B cell (primary cell): ENCODE measurements at regions not wholly inside any gene's neighbourhood (a gene's known extent, or its start where the extent isn't known, plus 50 kb on each side); places are given as distances from the start of the nearest gene placed in this dataset.

Experiments
- ATAC-seq: fragments of 200-7000 bp; cut with Tn5 transposase; one replicate; pipeline ENCODE4 v1.10.0; 2021; ENCODE audit warnings: low read depth, mild to moderate bottlenecking, moderate number of reproducible peaks, moderate library complexity
- CTCF ChIA-PET: fragments of 350-600 bp; sonication (Branson Sonifier 250); formaldehyde crosslinking; loops from one replicate; lab custom pipeline; 2021; ENCODE audit warnings: antibody characterized with exemption, inconsistent platforms; lab: Charles Lee
- POLR2A ChIA-PET: fragments of 350-600 bp; sonication (Branson Sonifier 250); formaldehyde crosslinking; loops from one replicate; lab custom pipeline; 2021; ENCODE audit warnings: antibody characterized with exemption; lab: Charles Lee
- DNase-seq: peaks from one replicate; pipeline ENCODE4 v3.0.0; 2013
- H2AFZ ChIP-seq: 2 replicates; pipeline ENCODE4 v1.6.1; 2012; ENCODE audit warnings: mild to moderate bottlenecking, low read depth, low read length; ENCODE audit not compliant: insufficient read depth, poor library complexity, severe bottlenecking
- H3K27ac ChIP-seq, 2 donors: 1 replicate in 1 of 2; 2 replicates in 1 of 2; pipeline ENCODE4 v1.5.1; 2012 to 2013; ENCODE audit warnings: low read length in 2 of 2, mild to moderate bottlenecking in 2 of 2, moderate library complexity in 1 of 2
- H3K27me3 ChIP-seq, 4 experiments: fragments of 200-600 bp in 1 of 4; sonication (generic) in 1 of 4; replicated peaks in 1 of 4; 1 replicate in 2 of 4; 2 replicates in 2 of 4; pipeline versions ENCODE4 v1.6.1 to v1.7.0; 2013 to 2016; ENCODE audit warnings: low read length in 3 of 4, mild to moderate bottlenecking in 2 of 4, mixed read lengths in 1 of 4, moderate library complexity in 1 of 4; ENCODE audit not compliant: insufficient read depth in 4 of 4, control insufficient read depth in 3 of 4; ENCODE audit errors: control extremely low read depth in 1 of 4
- H3K36me3 ChIP-seq, 2 experiments: replicated peaks in 1 of 2; 1 replicate in 1 of 2; 2 replicates in 1 of 2; pipeline versions ENCODE4 v1.6.1 to v1.7.1; 2013; ENCODE audit warnings: low read length in 1 of 2; ENCODE audit not compliant: insufficient read depth in 2 of 2, control insufficient read depth in 1 of 2; ENCODE audit errors: control extremely low read depth in 1 of 2, extremely low read depth in 1 of 2
- H3K4me1 ChIP-seq, 2 donors: fragments of 200-600 bp in 1 of 2; sonication (generic) in 1 of 2; 1 replicate in 1 of 2; 2 replicates in 1 of 2; pipeline versions ENCODE4 v1.5.1 to v1.6.1; 2013 to 2017; ENCODE audit warnings: low read length in 2 of 2; ENCODE audit not compliant: control insufficient read depth in 2 of 2, insufficient read depth in 2 of 2
- H3K4me2 ChIP-seq: replicated peaks from 2 replicates; pipeline ENCODE3; 2012; ENCODE audit warnings: mild to moderate bottlenecking, low read depth, low read length; ENCODE audit not compliant: poor library complexity, severe bottlenecking
- H3K4me3 ChIP-seq, 5 experiments: fragments of 200-600 bp in 1 of 5; sonication (generic) in 1 of 5; 1 replicate in 3 of 5; 2 replicates in 2 of 5; pipeline versions ENCODE4 v1.5.1 to v1.7.0; 2011 to 2016; ENCODE audit warnings: low read length in 4 of 5, mild to moderate bottlenecking in 4 of 5, low read depth in 2 of 5, control low read depth in 1 of 5, moderate library complexity in 1 of 5; ENCODE audit not compliant: insufficient read depth in 1 of 5; ENCODE audit errors: control extremely low read depth in 1 of 5, extremely low read depth in 1 of 5
- H3K79me2 ChIP-seq: fragments of 200-600 bp; sonication (generic); one replicate; pipeline ENCODE4 v1.6.0; 2016; ENCODE audit warnings: low read length; ENCODE audit not compliant: control insufficient read depth, insufficient read depth
- H3K9ac ChIP-seq: fragments of 200-600 bp; sonication (generic); 2 replicates; pipeline ENCODE4 v1.6.1; 2017; ENCODE audit warnings: mild to moderate bottlenecking, low read length, moderate library complexity
- H3K9me3 ChIP-seq, 3 donors: one replicate each; pipeline versions ENCODE4 v1.6.1 to v1.7.1; 2013; ENCODE audit warnings: low read length in 2 of 3; ENCODE audit not compliant: control insufficient read depth in 2 of 3, insufficient read depth in 1 of 3; ENCODE audit errors: control extremely low read depth in 1 of 3
- H4K20me1 ChIP-seq: 2 replicates; pipeline ENCODE4 v1.6.0; 2012; ENCODE audit warnings: mild to moderate bottlenecking, low read length; ENCODE audit not compliant: insufficient read depth, control insufficient read depth, poor library complexity, severe bottlenecking
- H3K27ac Mint-ChIP-seq: one replicate; pipeline ENCODE4 v1.8.0; 2021; ENCODE audit warnings: mixed read lengths
- H3K27me3 Mint-ChIP-seq: one replicate; pipeline ENCODE4 v1.8.0; 2021; ENCODE audit warnings: mixed read lengths
- H3K4me1 Mint-ChIP-seq: one replicate; pipeline ENCODE4 v1.8.0; 2021; ENCODE audit warnings: mixed read lengths
- H3K4me3 Mint-ChIP-seq: one replicate; pipeline ENCODE4 v1.8.0; 2021; ENCODE audit warnings: mixed read lengths
- H3K9me3 Mint-ChIP-seq: one replicate; pipeline ENCODE4 v1.8.0; 2022; ENCODE audit warnings: mixed read lengths; ENCODE audit not compliant: insufficient read depth
- CTCF ChIP-seq: fragments of 200-600 bp; IDR thresholded peaks from one replicate; pipeline ENCODE4 v1.8.0; 2022; ENCODE audit warnings: antibody characterized with exemption, mild to moderate bottlenecking
- EZH2 ChIP-seq: IDR thresholded peaks from 2 replicates; pipeline ENCODE4 v1.6.1; 2012; ENCODE audit warnings: borderline replicate concordance, low read depth, mild to moderate bottlenecking, moderate library complexity, low read length; ENCODE audit not compliant: insufficient read depth, poor library complexity, severe bottlenecking
- WGBS: methylation state at CpG from one replicate; pipeline ENCODE4 v1.1.5; 2013; ENCODE audit warnings: missing lambda C conversion rate; ENCODE audit not compliant: insufficient coverage; 5-methylcytosine and 5-hydroxymethylcytosine counted together
- intact Hi-C: fragments of 100-400 bp; cut with micrococcal nuclease; formaldehyde crosslinking; loops from one replicate; pipeline ENCODE4 v1.10.0; 2022

DNA sequence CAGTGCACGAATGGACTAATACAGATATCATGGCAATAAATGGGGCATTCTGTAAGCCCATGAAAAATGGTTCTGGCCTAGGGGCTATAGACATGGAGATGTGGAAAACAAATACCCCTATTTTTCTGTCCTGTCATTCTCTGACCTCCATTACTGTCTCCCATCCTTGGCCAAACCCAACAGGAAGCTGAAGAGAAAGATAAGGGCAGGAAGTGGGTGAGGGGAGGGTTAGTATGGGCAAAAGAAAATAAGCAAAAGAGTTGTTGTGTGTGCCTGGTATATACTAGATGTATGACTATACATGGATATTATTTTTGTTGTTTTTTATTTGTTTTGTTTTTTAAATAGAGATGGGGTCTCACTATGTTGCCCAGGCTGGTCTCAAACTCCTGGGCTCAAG, 339.3 kb downstream of the PCNX1 start:
- CTCF ChIA-PET: no interaction called here
- POLR2A ChIA-PET: no interaction called here
- H4K20me1 ChIP-seq: no peaks in the 10 kb centered on the region
- H3K9me3 Mint-ChIP-seq: peaks cover 5% of the 10 kb centered on the region
- peaks cover 13 to 20% of the 10 kb centered on the region in 2 donors for H3K4me1 ChIP-seq
- H3K27ac ChIP-seq: no peak overlapping the region
- intact Hi-C loops: no loop called here
- H3K9me3 ChIP-seq: peaks cover 0 to 3% (median 0%) of the 10 kb centered on the region in 3 donors
- H3K4me2 ChIP-seq: no peak overlapping the region
- H3K4me3 ChIP-seq: no peak overlapping the region
- H3K4me3 Mint-ChIP-seq: no peak overlapping the region
- TF ChIP-seq EZH2 (no peak), CTCF (no peak)
- H3K9ac ChIP-seq: no peak overlapping the region
- no peak for DNase-seq
- H3K27me3 ChIP-seq: peaks cover 0 to 4% (median 0%) of the 10 kb centered on the region in 4 experiments
- H3K27ac Mint-ChIP-seq: no peak overlapping the region
- H3K36me3 ChIP-seq: no peaks in the 10 kb centered on the region
- ATAC-seq: no peak
- peaks cover 20% of the 10 kb centered on the region for H3K4me1 Mint-ChIP-seq
- H2AFZ ChIP-seq: no peak overlapping the region
- WGBS: no CpG with 5 or more reads among the region's 1 CpG
- H3K79me2 ChIP-seq: no peaks in the 10 kb centered on the region
- no peaks in the 10 kb centered on the region for H3K27me3 Mint-ChIP-seq

GRCh38 chr14:71247106-71247505, 339.8 kb downstream of the PCNX1 start:
- TF ChIP-seq CTCF (no peak), EZH2 (no peak)
- Histone ChIP-seq H3K79me2 (no peaks in the 10 kb centered on the region), H3K9ac (no peak overlapping the region), H3K4me1 (peaks cover 13 to 20% of the 10 kb centered on the region in 2 donors), H3K9me3 (peaks cover 0 to 3% (median 0%) of the 10 kb centered on the region in 3 donors), H3K4me3 (no peak overlapping the region), H3K27ac (no peak overlapping the region), H4K20me1 (no peaks in the 10 kb centered on the region), H2AFZ (no peak overlapping the region), H3K27me3 (peaks cover 0 to 4% (median 0%) of the 10 kb centered on the region in 4 experiments), H3K36me3 (no peaks in the 10 kb centered on the region), H3K4me2 (no peak overlapping the region)
- Mint-ChIP-seq H3K27ac (peak overlapping the region; percentile 46), H3K4me1 (peaks cover 20% of the 10 kb centered on the region), H3K4me3 (no peak overlapping the region), H3K27me3 (no peaks in the 10 kb centered on the region), H3K9me3 (peaks cover 5% of the 10 kb centered on the region)
- intact Hi-C loops: no loop called here
- ATAC-seq (no peak), DNase-seq (no peak)
- WGBS: 80% methylated on average over 2 of the region's 4 CpGs
- CTCF ChIA-PET: no interaction called here
- POLR2A ChIA-PET: no interaction called here
